Panc1 (cell line): ENCODE measurements at regions not wholly inside any gene's neighbourhood (a gene's known extent, or its start where the extent isn't known, plus 50 kb on each side); places are given as distances from the start of the nearest gene placed in this dataset.

ENCODE experiments used
- ATAC-seq: fragments of 200-7000 bp; cut with Tn5 transposase; 2 replicates; pipeline ENCODE4 v1.9.1; 2020; ENCODE audit warnings: mild to moderate bottlenecking, moderate library complexity
- BruUV-seq: library from RNA; stranded (reverse); fragments of 400-500 nt; replicated peaks from 2 replicates; lab custom pipeline; 2021; lab: Mats Ljungman, UMichigan
- CTCF ChIA-PET: fragments of 300-600 bp; sonication (Branson Sonifier 250); formaldehyde crosslinking; loops from one replicate; lab custom pipeline; 2022; ENCODE audit warnings: antibody characterized with exemption; lab: Charles Lee
- POLR2A ChIA-PET: fragments of 300-600 bp; sonication (Branson Sonifier 250); formaldehyde crosslinking; loops from one replicate; lab custom pipeline; 2022; ENCODE audit warnings: antibody characterized with exemption; lab: Charles Lee
- DNase-seq: peaks from one replicate; pipeline ENCODE4 v3.0.0-alpha.2; 2010; ENCODE audit warnings: low read depth, low spot score
- H3K27ac ChIP-seq: 2 replicates; pipeline ENCODE4 v1.5.1; 2011; ENCODE audit warnings: mild to moderate bottlenecking, low read length, inconsistent platforms
- H3K27me3 ChIP-seq: fragments of 200-500 bp; sonication (Bioruptor generic); 2 replicates; pipeline ENCODE4 v1.6.0; 2014; ENCODE audit warnings: low read length, inconsistent platforms; ENCODE audit not compliant: control insufficient read depth, insufficient read depth
- H3K36me3 ChIP-seq: fragments of 200-500 bp; sonication (Bioruptor generic); 2 replicates; pipeline ENCODE4 v1.5.1; 2014; ENCODE audit warnings: inconsistent platforms, mild to moderate bottlenecking, low read length, moderate library complexity; ENCODE audit not compliant: control insufficient read depth, insufficient read depth
- H3K4me1 ChIP-seq: 2 replicates; pipeline ENCODE4 v1.5.1; 2011; ENCODE audit warnings: inconsistent platforms, mild to moderate bottlenecking, low read length, moderate library complexity; ENCODE audit not compliant: control insufficient read depth, insufficient read depth
- H3K4me3 ChIP-seq, 2 experiments: 2 replicates each; pipeline ENCODE4 v1.5.1; 2011 to 2012; ENCODE audit warnings: low read depth in 2 of 2, low read length in 2 of 2, mild to moderate bottlenecking in 2 of 2, inconsistent platforms in 1 of 2, moderate library complexity in 1 of 2
- H3K9me3 ChIP-seq: fragments of 200-500 bp; sonication (Bioruptor generic); 2 replicates; pipeline ENCODE4 v1.5.1; 2014; ENCODE audit warnings: low read depth, mild to moderate bottlenecking, inconsistent platforms, low read length, moderate library complexity; ENCODE audit not compliant: control insufficient read depth, insufficient read depth
- POLR2AphosphoS5 ChIP-seq: IDR thresholded peaks from 2 replicates; pipeline ENCODE4 v1.6.1; 2012; ENCODE audit warnings: mild to moderate bottlenecking, low read depth, low read length, moderate library complexity
- SIN3A ChIP-seq: IDR thresholded peaks from 2 replicates; pipeline ENCODE4 v1.6.1; 2012; ENCODE audit warnings: low read depth, mild to moderate bottlenecking, low read length, moderate library complexity, borderline replicate concordance; ENCODE audit not compliant: insufficient read depth
- TCF7L2 ChIP-seq: IDR thresholded peaks from 2 replicates; pipeline ENCODE4 v1.6.1; 2011; ENCODE audit warnings: mild to moderate bottlenecking, low read depth, low read length, inconsistent platforms
- in situ Hi-C: cut with HindIII; loops from 2 replicates; pipeline ENCODE4 v1.10.0; 2016; ENCODE audit warnings: low sequenced_read_pairs, low pct_unique_long_range_greater_than_20kb
- intact Hi-C: fragments of 100-400 bp; cut with micrococcal nuclease; formaldehyde crosslinking; loops from one replicate; pipeline ENCODE4 v1.10.0; 2022; ENCODE audit not compliant: unreplicated experiment
- TF ChIP-seq, protein P1 (sequence below), 2 experiments: IDR thresholded peaks; 2 replicates each; pipeline ENCODE4 v1.6.1; 2011 to 2012; ENCODE audit warnings: low read depth in 2 of 2, control low read depth in 1 of 2, low read length in 1 of 2, mild to moderate bottlenecking in 1 of 2, moderate library complexity in 1 of 2; ENCODE audit not compliant: insufficient read depth in 1 of 2
- TF ChIP-seq, protein P2 (sequence below): fragments of 450-650 bp; IDR thresholded peaks from 2 replicates; pipeline ENCODE4 v1.5.1; 2017; ENCODE audit warnings: mild to moderate bottlenecking

GRCh38 chr1:238764779-238765178, 621.6 kb upstream of the CHRM3 start:
- no peaks in the 10 kb centered on the region for H3K27me3 ChIP-seq
- ChIA-PET POLR2A (interaction anchor here (0.6 kb wide), 1 partner anchor 938 kb away, joined by 3 read pairs; no protein-coding TSS in a partner anchor), CTCF (no interaction called here)
- TF ChIP-seq, protein P1, sequence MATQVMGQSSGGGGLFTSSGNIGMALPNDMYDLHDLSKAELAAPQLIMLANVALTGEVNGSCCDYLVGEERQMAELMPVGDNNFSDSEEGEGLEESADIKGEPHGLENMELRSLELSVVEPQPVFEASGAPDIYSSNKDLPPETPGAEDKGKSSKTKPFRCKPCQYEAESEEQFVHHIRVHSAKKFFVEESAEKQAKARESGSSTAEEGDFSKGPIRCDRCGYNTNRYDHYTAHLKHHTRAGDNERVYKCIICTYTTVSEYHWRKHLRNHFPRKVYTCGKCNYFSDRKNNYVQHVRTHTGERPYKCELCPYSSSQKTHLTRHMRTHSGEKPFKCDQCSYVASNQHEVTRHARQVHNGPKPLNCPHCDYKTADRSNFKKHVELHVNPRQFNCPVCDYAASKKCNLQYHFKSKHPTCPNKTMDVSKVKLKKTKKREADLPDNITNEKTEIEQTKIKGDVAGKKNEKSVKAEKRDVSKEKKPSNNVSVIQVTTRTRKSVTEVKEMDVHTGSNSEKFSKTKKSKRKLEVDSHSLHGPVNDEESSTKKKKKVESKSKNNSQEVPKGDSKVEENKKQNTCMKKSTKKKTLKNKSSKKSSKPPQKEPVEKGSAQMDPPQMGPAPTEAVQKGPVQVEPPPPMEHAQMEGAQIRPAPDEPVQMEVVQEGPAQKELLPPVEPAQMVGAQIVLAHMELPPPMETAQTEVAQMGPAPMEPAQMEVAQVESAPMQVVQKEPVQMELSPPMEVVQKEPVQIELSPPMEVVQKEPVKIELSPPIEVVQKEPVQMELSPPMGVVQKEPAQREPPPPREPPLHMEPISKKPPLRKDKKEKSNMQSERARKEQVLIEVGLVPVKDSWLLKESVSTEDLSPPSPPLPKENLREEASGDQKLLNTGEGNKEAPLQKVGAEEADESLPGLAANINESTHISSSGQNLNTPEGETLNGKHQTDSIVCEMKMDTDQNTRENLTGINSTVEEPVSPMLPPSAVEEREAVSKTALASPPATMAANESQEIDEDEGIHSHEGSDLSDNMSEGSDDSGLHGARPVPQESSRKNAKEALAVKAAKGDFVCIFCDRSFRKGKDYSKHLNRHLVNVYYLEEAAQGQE (IDR thresholded peaks at IDR 0.05; ENCODE audit: insufficient read depth in 1 of 2, low read depth in 2 of 2, low read length in 1 of 2), result no peak
- TF ChIP-seq TCF7L2 (no peak), POLR2AphosphoS5 (no peak), SIN3A (no peak)
- TF ChIP-seq, protein P2, sequence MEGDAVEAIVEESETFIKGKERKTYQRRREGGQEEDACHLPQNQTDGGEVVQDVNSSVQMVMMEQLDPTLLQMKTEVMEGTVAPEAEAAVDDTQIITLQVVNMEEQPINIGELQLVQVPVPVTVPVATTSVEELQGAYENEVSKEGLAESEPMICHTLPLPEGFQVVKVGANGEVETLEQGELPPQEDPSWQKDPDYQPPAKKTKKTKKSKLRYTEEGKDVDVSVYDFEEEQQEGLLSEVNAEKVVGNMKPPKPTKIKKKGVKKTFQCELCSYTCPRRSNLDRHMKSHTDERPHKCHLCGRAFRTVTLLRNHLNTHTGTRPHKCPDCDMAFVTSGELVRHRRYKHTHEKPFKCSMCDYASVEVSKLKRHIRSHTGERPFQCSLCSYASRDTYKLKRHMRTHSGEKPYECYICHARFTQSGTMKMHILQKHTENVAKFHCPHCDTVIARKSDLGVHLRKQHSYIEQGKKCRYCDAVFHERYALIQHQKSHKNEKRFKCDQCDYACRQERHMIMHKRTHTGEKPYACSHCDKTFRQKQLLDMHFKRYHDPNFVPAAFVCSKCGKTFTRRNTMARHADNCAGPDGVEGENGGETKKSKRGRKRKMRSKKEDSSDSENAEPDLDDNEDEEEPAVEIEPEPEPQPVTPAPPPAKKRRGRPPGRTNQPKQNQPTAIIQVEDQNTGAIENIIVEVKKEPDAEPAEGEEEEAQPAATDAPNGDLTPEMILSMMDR, result no peak
- no peaks in the 10 kb centered on the region for H3K36me3 ChIP-seq
- BruUV-seq, result no TSS peak
- H3K4me3 ChIP-seq, result no peak overlapping the region
- H3K27ac ChIP-seq, result no peak overlapping the region
- H3K4me1 ChIP-seq, result no peaks in the 10 kb centered on the region
- intact Hi-C loops (no loop called here), in situ Hi-C loops (no loop called here)
- 0 out of 2 replicates have a peak, but pooled peaks cover 10% of the 10 kb centered on the region for H3K9me3 ChIP-seq
- no peak for DNase-seq
- ATAC-seq, result no peak

DNA sequence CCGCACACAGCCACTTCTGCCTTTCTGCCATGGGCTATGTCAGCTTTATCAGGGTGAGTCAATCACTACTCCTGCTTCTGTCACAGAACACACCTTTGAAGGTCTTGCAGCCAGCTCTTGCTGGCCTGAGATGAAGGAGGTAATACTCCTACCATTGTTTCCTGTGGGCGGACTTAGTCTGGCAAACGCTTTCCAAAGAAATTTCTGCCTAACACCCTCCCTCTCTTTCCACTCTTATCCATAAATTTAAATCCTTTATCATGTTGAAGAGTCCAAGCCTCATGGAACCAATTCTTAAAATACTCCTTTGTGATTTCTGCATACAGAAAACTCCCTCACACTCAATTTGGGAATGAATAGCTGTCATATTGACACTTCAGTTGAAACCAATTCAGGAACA, 633.1 kb upstream of the CHRM3 start:
- intact Hi-C loops (no loop called here), in situ Hi-C loops (no loop called here)
- no peak for ATAC-seq
- no peak for DNase-seq
- ChIA-PET POLR2A (no interaction called here), CTCF (no interaction called here)
- no TSS peak for BruUV-seq
- Histone ChIP-seq H3K4me3 (no peak overlapping the region), H3K27ac (no peak overlapping the region), H3K36me3 (no peaks in the 10 kb centered on the region), H3K27me3 (no peaks in the 10 kb centered on the region), H3K9me3 (no peaks in the 10 kb centered on the region), H3K4me1 (no peaks in the 10 kb centered on the region)
- TF ChIP-seq, protein P1 (IDR thresholded peaks at IDR 0.05; ENCODE audit: insufficient read depth in 1 of 2, low read depth in 2 of 2, low read length in 1 of 2), result no peak
- TF ChIP-seq TCF7L2, result no peak
- no peak for TF ChIP-seq POLR2AphosphoS5
- TF ChIP-seq, protein P2, result no peak
